ENCODE measurements at regions not wholly inside any gene's neighbourhood (a gene's known extent, or its start where the extent isn't known, plus 50 kb on each side); places are given as distances from the start of the nearest gene placed in this dataset.

DNA sequence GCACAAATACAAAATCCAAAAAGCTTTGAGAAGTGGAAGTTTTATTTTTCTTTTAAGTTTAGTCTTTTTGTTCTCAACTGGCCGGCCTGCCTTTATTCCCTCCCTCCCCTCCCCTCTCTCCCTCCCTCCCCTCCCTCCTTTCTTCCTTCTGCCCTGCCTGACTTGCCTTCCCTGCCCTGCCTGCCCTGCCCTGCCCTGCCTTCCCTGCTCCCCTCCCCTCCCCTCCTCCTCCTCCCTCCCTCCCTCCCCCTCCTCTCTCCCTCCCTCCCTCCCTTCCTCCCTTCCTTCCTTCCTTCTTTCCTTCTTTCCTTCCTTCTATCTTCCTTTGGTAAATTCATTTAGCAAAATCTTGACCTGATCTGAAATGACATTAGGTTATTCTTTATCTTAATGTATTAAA lies 69.8 kb upstream of the LIMCH1 start:
- TF ChIP-seq STAT1 (conservative IDR thresholded peaks at IDR 0.05), result no peak
- no peak for TF ChIP-seq STAT3 (IDR thresholded peaks at IDR 0.05; ENCODE audit: low read depth, low read length)
- TF ChIP-seq, protein P1, sequence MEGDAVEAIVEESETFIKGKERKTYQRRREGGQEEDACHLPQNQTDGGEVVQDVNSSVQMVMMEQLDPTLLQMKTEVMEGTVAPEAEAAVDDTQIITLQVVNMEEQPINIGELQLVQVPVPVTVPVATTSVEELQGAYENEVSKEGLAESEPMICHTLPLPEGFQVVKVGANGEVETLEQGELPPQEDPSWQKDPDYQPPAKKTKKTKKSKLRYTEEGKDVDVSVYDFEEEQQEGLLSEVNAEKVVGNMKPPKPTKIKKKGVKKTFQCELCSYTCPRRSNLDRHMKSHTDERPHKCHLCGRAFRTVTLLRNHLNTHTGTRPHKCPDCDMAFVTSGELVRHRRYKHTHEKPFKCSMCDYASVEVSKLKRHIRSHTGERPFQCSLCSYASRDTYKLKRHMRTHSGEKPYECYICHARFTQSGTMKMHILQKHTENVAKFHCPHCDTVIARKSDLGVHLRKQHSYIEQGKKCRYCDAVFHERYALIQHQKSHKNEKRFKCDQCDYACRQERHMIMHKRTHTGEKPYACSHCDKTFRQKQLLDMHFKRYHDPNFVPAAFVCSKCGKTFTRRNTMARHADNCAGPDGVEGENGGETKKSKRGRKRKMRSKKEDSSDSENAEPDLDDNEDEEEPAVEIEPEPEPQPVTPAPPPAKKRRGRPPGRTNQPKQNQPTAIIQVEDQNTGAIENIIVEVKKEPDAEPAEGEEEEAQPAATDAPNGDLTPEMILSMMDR (IDR thresholded peaks at IDR 0.05 in 2 of 3, conservative IDR thresholded peaks at IDR 0.05 in 1 of 3; ENCODE audit: control insufficient read depth in 2 of 3, extremely low read depth in 1 of 3, insufficient read depth in 1 of 3, low read depth in 3 of 3, low read length in 3 of 3), result no peak
- no peak for TF ChIP-seq MYC (IDR thresholded peaks at IDR 0.05; ENCODE audit: insufficient read depth, insufficient read length, insufficient replicate concordance, low read length, severe bottlenecking)
